GM04503 (cell line): ENCODE measurements at regions not wholly inside any gene's neighbourhood (a gene's known extent, or its start where the extent isn't known, plus 50 kb on each side); places are given as distances from the start of the nearest gene placed in this dataset.
"Not testable (repeated sequence)": the region's sequence is repeated elsewhere in the genome, so short reads cannot be mapped to it uniquely, and the experiment has no call there.

Source experiments
- DNase-seq: peaks from one replicate; pipeline ENCODE4 v3.0.0-alpha.2; 2012; ENCODE audit warnings: low read depth

- DNase-seq, result no peak
These were observed 356.4 kb upstream of the GOT2 start for GRCh38 chr16:59090541-59090940.

GRCh38 chr16:59088431-59088830, 354.3 kb upstream of the GOT2 start:
- DNase-seq, result no peak

- DNase-seq, result no peak
These were observed 353.5 kb upstream of the GOT2 start for GRCh38 chr16:59087641-59088040.

- no peak for DNase-seq
These were observed 333.1 kb upstream of the GOT2 start for GRCh38 chr16:59067205-59067604.

GRCh38 chr16:59060207-59060606, 326.1 kb upstream of the GOT2 start:
- peak; percentile 63 for DNase-seq

- DNase-seq, result no peak
These were observed 324.1 kb upstream of the GOT2 start for GRCh38 chr16:59058250-59058649.

- DNase-seq, result no peak
These were observed 319.8 kb upstream of the GOT2 start for GRCh38 chr16:59053911-59054310.

- no peak for DNase-seq
These were observed 318.1 kb upstream of the GOT2 start for GRCh38 chr16:59052231-59052630.

GRCh38 chr16:59048876-59049275, 314.8 kb upstream of the GOT2 start:
- no peak for DNase-seq

GRCh38 chr16:59047114-59047513, 313.0 kb upstream of the GOT2 start:
- no peak for DNase-seq

- peak; percentile 71 for DNase-seq
These were observed 312.2 kb upstream of the GOT2 start for GRCh38 chr16:59046335-59046734.

GRCh38 chr16:59045501-59045900, 311.4 kb upstream of the GOT2 start:
- no peak for DNase-seq

GRCh38 chr16:59044616-59045015, 310.5 kb upstream of the GOT2 start:
- peak; percentile 54 for DNase-seq

- no peak for DNase-seq
These were observed 308.2 kb upstream of the GOT2 start for GRCh38 chr16:59042301-59042700.

GRCh38 chr16:59039066-59039720, 305.1 kb upstream of the GOT2 start:
- no peak for DNase-seq

GRCh38 chr16:59030923-59031485, 296.9 kb upstream of the GOT2 start:
- no peak for DNase-seq

GRCh38 chr16:59021751-59022150, 287.6 kb upstream of the GOT2 start:
- no peak for DNase-seq

GRCh38 chr16:59013930-59014329, 279.8 kb upstream of the GOT2 start:
- DNase-seq, result no peak

GRCh38 chr16:58999762-59000161, 265.6 kb upstream of the GOT2 start:
- no peak for DNase-seq

GRCh38 chr16:58992755-58993154, 258.6 kb upstream of the GOT2 start:
- DNase-seq, result not testable (repeated sequence)

GRCh38 chr16:58983181-58983965, 249.3 kb upstream of the GOT2 start:
- not testable (repeated sequence) for DNase-seq

GRCh38 chr16:58970775-58971174, 236.7 kb upstream of the GOT2 start:
- peak; percentile 13 for DNase-seq

GRCh38 chr16:58963479-58963878, 229.4 kb upstream of the GOT2 start:
- DNase-seq, result no peak
